ENCODE measurements at regions not wholly inside any gene's neighbourhood (a gene's known extent, or its start where the extent isn't known, plus 50 kb on each side); places are given as distances from the start of the nearest gene placed in this dataset.

DNA sequence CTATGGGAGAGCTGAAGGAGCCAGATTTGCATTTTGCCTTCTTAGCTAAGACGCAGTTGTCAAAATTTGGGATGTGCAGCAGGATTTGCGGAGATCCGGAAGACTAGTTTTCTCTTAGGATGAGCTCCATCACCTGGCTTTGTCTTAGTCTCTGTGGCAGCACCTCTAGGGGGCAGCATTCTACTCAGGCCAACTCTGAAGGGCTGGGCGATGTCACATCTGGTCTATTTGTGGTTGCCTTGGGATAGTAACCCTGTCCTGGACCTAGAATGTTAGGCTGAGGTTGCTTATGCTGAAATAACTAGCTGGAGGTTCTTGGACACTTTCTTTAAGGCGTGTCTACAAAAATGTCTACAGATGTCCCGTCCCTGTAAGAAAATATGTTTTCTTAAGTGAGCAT, 116.2 kb downstream of the FAT3 start:
- TF ChIP-seq, protein P1, sequence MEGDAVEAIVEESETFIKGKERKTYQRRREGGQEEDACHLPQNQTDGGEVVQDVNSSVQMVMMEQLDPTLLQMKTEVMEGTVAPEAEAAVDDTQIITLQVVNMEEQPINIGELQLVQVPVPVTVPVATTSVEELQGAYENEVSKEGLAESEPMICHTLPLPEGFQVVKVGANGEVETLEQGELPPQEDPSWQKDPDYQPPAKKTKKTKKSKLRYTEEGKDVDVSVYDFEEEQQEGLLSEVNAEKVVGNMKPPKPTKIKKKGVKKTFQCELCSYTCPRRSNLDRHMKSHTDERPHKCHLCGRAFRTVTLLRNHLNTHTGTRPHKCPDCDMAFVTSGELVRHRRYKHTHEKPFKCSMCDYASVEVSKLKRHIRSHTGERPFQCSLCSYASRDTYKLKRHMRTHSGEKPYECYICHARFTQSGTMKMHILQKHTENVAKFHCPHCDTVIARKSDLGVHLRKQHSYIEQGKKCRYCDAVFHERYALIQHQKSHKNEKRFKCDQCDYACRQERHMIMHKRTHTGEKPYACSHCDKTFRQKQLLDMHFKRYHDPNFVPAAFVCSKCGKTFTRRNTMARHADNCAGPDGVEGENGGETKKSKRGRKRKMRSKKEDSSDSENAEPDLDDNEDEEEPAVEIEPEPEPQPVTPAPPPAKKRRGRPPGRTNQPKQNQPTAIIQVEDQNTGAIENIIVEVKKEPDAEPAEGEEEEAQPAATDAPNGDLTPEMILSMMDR (IDR thresholded peaks at IDR 0.05; ENCODE audit: insufficient read depth, low read length, poor library complexity, severe bottlenecking): peak; percentile 69

DNA sequence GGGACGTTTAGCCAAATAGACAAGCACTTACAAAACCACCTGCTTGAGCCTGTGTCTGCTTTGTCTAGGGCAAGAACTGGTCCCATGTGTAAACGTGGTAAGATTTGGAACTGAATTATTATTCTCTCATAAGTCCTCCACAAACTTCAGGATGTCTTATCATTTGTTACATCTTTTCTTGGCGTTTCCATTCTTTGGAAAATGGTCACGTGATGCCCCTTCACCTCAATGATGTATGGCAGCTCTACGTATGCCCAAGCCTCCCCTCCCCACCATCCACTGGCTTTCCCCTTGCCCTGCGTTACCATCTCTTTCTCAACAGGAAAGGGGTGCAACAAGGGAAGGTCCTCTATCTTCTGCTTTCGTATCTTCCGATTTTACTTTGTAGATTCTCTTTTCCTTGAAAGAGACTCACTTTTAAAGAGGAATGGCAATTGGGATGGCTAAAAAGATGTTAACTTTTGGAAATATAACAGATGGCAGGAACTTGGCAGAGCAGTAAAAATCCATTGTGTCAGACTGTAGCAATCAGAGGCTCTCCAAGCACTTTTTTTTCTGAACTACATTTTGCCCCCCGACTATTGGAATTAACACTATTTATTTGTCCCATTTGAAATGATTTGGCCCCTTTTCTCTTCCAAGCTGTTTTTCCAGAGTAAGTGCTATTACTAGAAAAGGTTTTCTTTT, 117.6 kb downstream of the FAT3 start:
- H3K27me3 ChIP-seq (replicated peaks; ENCODE audit: control insufficient read depth, insufficient read depth, low read length): no peaks in the 10 kb centered on the region
- DNase-seq (ENCODE audit: extremely low read depth, insufficient read length): no peak
- TF ChIP-seq, protein P1 (IDR thresholded peaks at IDR 0.05; ENCODE audit: insufficient read depth, low read length, poor library complexity, severe bottlenecking): no peak
- no peaks in the 10 kb centered on the region for H3K36me3 ChIP-seq (ENCODE audit: control insufficient read depth, insufficient read depth, low read length)
- no peak overlapping the region for H3K4me3 ChIP-seq (replicated peaks; ENCODE audit: low read depth, low read length)

More for the DNA sequence above, 116.2 kb downstream of the FAT3 start:
- DNase-seq (ENCODE audit: extremely low read depth, insufficient read length): no peak
- Histone ChIP-seq H3K4me3 (replicated peaks; ENCODE audit: low read depth, low read length) (no peak overlapping the region), H3K36me3 (ENCODE audit: control insufficient read depth, insufficient read depth, low read length) (no peaks in the 10 kb centered on the region), H3K27me3 (replicated peaks; ENCODE audit: control insufficient read depth, insufficient read depth, low read length) (no peaks in the 10 kb centered on the region)

DNA sequence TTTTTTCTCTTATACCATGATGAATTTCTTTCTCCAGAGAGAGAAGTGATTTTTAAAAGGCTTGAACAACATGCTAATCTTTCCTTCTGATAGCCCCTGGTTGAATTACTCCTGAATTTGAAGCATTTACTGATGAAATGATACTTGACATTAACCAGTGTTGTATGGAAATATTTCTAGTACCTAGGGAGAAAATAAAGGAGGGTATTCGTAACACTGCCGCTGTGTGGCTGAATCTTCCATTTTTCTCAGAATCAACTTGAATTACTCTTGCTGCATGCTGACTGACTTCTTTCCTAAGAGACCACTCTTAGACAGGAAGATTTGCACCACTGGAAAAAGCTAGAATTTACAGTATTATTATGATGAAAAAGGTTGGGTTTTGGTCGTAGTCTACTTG, 118.3 kb downstream of the FAT3 start:
- Histone ChIP-seq H3K27me3 (replicated peaks; ENCODE audit: control insufficient read depth, insufficient read depth, low read length) (no peaks in the 10 kb centered on the region), H3K36me3 (ENCODE audit: control insufficient read depth, insufficient read depth, low read length) (no peaks in the 10 kb centered on the region), H3K4me3 (replicated peaks; ENCODE audit: low read depth, low read length) (no peak overlapping the region)
- no peak for DNase-seq (ENCODE audit: extremely low read depth, insufficient read length)
- TF ChIP-seq, protein P1 (IDR thresholded peaks at IDR 0.05; ENCODE audit: insufficient read depth, low read length, poor library complexity, severe bottlenecking): no peak

DNA sequence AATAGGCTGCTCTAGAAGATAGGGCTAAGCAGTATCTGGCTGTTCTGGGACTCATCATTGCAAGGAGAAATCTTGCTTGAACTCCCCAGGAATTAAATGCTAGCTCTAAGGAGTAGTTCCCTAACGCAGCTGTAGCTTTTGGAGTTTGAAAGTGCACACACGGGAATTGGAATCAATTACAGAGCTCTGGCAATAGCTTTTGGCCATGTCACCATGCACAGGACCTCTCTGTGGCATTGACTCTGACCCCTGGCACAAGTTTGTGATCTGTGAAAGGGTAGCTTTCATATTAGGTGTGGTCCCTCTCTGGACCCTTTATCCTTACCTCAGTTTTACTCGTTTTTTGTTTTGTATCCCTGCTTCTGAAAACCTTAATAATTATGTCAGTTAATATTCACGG, 121.6 kb downstream of the FAT3 start:
- TF ChIP-seq, protein P1 (IDR thresholded peaks at IDR 0.05; ENCODE audit: insufficient read depth, low read length, poor library complexity, severe bottlenecking): no peak
- Histone ChIP-seq H3K27me3 (replicated peaks; ENCODE audit: control insufficient read depth, insufficient read depth, low read length) (no peaks in the 10 kb centered on the region), H3K36me3 (ENCODE audit: control insufficient read depth, insufficient read depth, low read length) (no peaks in the 10 kb centered on the region), H3K4me3 (replicated peaks; ENCODE audit: low read depth, low read length) (no peak overlapping the region)
- DNase-seq (ENCODE audit: extremely low read depth, insufficient read length): no peak

DNA sequence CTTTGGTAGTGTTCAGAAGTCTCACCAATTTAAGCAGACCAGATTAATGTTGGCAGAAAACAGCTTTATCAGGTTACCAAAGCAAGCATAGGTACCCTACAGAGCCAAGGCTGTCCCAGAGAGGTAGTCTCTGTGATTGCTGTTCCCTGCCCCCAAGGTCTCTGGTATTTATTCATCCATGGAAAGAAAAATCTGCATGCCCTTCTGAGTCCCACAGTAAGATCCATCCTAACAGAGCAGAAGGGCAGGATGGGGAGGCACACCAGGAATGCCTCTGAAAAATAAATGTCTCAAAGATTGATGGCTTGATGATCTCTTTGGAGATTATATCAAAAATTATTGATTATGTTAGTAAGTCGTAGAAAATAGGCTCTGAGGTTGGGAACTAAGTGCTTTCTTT, 122.8 kb downstream of the FAT3 start:
- Histone ChIP-seq H3K36me3 (ENCODE audit: control insufficient read depth, insufficient read depth, low read length) (no peaks in the 10 kb centered on the region), H3K27me3 (replicated peaks; ENCODE audit: control insufficient read depth, insufficient read depth, low read length) (no peaks in the 10 kb centered on the region), H3K4me3 (replicated peaks; ENCODE audit: low read depth, low read length) (no peak overlapping the region)
- DNase-seq (ENCODE audit: extremely low read depth, insufficient read length): no peak
- TF ChIP-seq, protein P1 (IDR thresholded peaks at IDR 0.05; ENCODE audit: insufficient read depth, low read length, poor library complexity, severe bottlenecking): no peak
